ENCODE measurements at regions not wholly inside any gene's neighbourhood (a gene's known extent, or its start where the extent isn't known, plus 50 kb on each side); places are given as distances from the start of the nearest gene placed in this dataset.
"Not testable (repeated sequence)": the region's sequence is repeated elsewhere in the genome, so short reads cannot be mapped to it uniquely, and the experiment has no call there.

DNA sequence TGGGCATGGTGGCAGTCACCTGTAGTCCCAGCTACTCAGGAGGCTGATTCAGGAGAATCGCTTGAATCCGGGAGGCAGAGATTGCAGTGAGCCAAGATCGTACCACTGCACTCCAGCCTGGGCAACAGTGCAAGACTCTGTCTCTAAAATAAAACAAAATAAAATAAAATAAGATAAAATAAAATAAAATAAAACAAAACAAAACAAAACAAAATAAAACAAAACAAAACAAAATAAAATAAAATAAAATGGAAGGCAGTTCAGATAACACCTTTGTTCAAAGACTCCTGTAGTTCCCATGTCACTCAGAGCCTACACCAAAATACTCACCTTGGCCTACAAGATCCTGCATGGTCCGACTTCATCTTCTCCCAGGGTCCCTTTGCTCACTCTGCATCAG lies 61.3 kb downstream of the SYF2 start:
- H3K36me3 ChIP-seq; H3K27ac ChIP-seq; intact Hi-C loops (cut with DNase I); H3K27me3 ChIP-seq; DNase-seq; H3K4me1 ChIP-seq; H3K9me3 ChIP-seq; ATAC-seq; H3K4me3 ChIP-seq: not testable (repeated sequence)

DNA sequence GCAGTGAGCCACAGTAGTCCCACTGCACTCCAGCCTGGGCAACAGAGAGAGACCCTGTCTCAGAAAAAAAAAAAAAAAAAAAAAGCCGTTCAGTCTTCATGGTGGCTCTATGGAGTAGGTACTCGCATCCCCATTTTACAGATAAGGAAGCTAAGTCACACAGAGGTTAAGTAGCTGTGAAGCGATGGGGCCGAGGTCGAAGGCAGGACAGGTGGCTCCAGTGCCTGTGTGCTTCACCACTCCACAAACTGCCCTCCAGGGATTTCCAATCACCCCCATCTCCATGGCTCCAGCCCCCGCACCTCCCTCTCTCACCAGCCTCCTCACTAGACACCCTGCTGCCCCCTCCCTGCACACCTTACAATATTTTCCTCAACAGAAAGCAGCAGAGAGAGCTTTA lies 61.9 kb downstream of the SYF2 start:
- DNase-seq (no peak), ATAC-seq (no peak)
- no peak overlapping the region for H3K27ac ChIP-seq
- TF ChIP-seq, protein P1, sequence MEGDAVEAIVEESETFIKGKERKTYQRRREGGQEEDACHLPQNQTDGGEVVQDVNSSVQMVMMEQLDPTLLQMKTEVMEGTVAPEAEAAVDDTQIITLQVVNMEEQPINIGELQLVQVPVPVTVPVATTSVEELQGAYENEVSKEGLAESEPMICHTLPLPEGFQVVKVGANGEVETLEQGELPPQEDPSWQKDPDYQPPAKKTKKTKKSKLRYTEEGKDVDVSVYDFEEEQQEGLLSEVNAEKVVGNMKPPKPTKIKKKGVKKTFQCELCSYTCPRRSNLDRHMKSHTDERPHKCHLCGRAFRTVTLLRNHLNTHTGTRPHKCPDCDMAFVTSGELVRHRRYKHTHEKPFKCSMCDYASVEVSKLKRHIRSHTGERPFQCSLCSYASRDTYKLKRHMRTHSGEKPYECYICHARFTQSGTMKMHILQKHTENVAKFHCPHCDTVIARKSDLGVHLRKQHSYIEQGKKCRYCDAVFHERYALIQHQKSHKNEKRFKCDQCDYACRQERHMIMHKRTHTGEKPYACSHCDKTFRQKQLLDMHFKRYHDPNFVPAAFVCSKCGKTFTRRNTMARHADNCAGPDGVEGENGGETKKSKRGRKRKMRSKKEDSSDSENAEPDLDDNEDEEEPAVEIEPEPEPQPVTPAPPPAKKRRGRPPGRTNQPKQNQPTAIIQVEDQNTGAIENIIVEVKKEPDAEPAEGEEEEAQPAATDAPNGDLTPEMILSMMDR (IDR thresholded peaks at IDR 0.05): no peak
- H3K27me3 ChIP-seq: no peaks in the 10 kb centered on the region
- H3K4me3 ChIP-seq: no peak overlapping the region
- no peaks in the 10 kb centered on the region for H3K36me3 ChIP-seq
- no peaks in the 10 kb centered on the region for H3K9me3 ChIP-seq
- no peaks in the 10 kb centered on the region for H3K4me1 ChIP-seq
- intact Hi-C loops (cut with DNase I): no loop called here

DNA sequence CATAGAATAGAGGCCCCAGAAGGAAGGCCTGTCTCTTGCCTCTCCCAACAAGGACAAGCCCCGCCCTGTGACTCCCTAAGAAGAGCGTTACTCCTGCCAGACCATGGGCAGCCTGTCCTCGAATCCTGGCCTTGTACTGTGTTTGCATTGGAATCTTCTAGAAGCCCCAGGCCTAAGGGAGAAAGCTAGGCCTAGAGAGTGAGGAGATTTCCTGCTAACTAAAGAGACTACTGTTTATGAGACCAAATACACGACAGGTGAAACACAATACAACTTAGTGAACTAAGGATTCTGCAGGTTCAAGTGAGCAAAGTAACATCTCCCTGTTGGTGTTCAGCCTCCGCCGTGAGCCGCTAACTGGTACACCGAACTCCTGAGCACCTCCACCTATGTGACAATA lies 62.7 kb downstream of the SYF2 start:
- no peak for ATAC-seq

DNA sequence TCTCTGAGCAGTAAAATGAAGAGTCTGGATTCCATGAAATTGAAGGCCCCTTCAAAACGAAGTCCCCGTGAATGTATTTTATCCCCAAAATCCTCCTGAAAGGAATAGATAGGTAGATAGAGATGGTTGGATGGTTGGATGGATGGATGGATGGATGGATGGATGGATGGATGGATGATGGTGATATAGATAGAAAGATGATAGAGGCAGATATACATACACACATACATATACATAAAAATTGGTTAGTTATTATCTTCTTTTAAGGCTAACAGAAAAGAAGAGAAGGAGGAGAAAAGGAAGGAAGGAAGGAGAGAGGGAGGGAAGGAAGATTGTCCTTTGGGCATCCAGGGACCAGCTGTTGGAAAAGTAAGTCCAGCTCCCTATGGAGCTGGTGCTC lies 63.1 kb downstream of the SYF2 start:
- ATAC-seq (no peak), DNase-seq (no peak)
- H3K36me3 ChIP-seq: no peaks in the 10 kb centered on the region
- TF ChIP-seq, protein P1 (IDR thresholded peaks at IDR 0.05): no peak
- H3K4me1 ChIP-seq: no peaks in the 10 kb centered on the region
- no peaks in the 10 kb centered on the region for H3K9me3 ChIP-seq
- intact Hi-C loops (cut with DNase I): no loop called here
- H3K4me3 ChIP-seq: no peak overlapping the region
- H3K27me3 ChIP-seq: no peaks in the 10 kb centered on the region
- no peak overlapping the region for H3K27ac ChIP-seq

More for the DNA sequence above, 62.7 kb downstream of the SYF2 start:
- Histone ChIP-seq H3K27me3 (no peaks in the 10 kb centered on the region), H3K4me3 (no peak overlapping the region), H3K36me3 (no peaks in the 10 kb centered on the region), H3K4me1 (no peaks in the 10 kb centered on the region), H3K9me3 (no peaks in the 10 kb centered on the region), H3K27ac (no peak overlapping the region)
- DNase-seq: no peak
- TF ChIP-seq, protein P1 (IDR thresholded peaks at IDR 0.05): no peak
- intact Hi-C loops (cut with DNase I): no loop called here

DNA sequence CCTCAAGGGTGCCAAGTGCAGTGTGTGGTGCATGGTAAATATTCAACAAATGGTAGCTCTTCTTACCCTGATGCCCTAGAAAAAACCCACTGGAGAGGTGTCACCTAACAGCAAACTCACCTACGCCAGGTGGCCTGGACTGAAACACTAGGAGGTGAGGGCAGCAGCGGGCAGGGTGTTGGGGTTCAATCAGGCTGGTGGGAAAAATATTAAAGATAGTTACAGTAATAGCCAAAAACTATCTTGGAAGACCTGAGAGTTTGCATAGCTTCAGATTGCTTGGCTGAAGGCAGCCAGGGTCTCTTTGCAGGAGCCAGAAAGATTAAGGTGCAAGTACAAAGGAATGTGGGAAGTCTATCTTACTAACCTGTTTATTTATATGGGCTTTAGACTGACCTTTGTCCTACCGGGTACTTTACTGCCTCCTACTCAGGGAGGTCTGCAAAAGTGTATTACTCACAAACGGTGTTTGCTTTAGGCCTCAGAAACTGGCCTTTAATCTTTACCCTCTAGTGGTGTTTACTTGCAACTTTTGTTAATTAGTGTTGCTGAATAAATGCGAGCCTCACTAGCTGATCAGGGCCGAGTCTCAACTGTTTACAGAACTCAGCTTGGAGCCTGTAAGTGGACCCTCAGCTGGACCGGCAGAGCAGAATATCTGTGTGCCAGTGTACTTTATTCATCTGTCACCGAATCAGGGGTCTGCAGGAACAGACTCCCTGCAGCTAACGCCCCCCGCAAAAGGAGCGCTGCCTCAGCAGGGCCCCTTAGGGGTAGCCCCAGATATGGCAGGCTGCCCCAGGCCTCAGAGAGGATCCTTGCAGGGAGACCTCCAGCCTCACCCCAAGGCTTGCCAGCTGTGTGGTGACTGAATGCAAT lies 63.9 kb downstream of the SYF2 start:
- H3K9me3 ChIP-seq: no peaks in the 10 kb centered on the region
- ATAC-seq (no peak), DNase-seq (no peak)
- H3K36me3 ChIP-seq: no peaks in the 10 kb centered on the region
- H3K27me3 ChIP-seq: no peaks in the 10 kb centered on the region
- TF ChIP-seq, protein P1 (IDR thresholded peaks at IDR 0.05): no peak
- no peaks in the 10 kb centered on the region for H3K4me1 ChIP-seq
- intact Hi-C loops (cut with DNase I): no loop called here
- H3K27ac ChIP-seq: no peak overlapping the region
- H3K4me3 ChIP-seq: no peak overlapping the region

DNA sequence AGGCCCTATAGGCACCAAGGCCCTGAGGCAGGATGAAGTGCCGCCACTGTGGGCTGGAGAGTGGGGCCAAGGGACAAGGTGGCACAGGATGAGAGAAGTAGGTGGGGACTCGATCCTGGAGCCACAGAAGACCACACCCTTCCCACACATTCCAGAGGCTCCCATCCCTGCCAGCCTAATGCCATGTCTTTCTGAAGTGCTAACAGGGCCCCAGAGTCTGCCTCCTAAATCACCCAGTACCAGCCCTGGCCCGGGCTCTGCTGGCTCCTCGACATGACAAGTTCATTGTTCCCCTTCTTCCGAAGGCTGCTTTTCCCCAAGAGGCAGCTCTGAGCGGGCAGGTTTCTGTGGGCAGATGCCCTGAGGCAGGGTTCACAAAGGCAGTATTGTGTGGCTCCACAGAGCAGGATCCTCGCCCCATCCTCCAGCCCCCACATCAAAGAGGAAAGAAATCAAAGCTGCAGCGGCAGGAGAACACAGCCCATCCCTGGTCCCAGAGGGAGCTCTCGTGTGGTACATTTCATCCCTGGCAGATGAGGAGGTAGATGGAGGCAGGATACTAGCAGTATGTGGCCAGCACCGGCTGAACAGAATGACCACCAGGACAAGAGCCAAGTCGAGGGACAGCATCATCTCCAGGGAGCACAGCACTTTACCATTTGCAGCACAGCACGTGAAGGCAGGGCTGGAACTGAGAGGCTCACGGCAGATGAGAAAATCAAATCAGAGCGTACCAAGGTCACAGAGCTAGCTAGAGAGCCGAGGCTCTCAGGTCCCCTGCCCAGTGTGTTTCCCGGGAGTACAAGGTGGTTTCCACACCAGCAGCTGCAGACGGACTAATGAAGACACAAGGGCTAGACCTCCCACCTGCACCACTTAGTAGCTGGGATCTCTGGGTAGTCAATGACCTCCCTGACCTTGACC lies 64.8 kb downstream of the SYF2 start:
- no peak overlapping the region for H3K4me3 ChIP-seq
- TF ChIP-seq, protein P1 (IDR thresholded peaks at IDR 0.05): no peak
- no peaks in the 10 kb centered on the region for H3K9me3 ChIP-seq
- DNase-seq (no peak), ATAC-seq (no peak)
- no peaks in the 10 kb centered on the region for H3K4me1 ChIP-seq
- no peaks in the 10 kb centered on the region for H3K36me3 ChIP-seq
- no peaks in the 10 kb centered on the region for H3K27me3 ChIP-seq
- intact Hi-C loops (cut with DNase I): no loop called here
- H3K27ac ChIP-seq: no peak overlapping the region

Data from upper lobe of right lung (tissue), 1 donor.